Gastrocnemius medialis (tissue), 4 donors: ENCODE measurements at regions not wholly inside any gene's neighbourhood (a gene's known extent, or its start where the extent isn't known, plus 50 kb on each side); places are given as distances from the start of the nearest gene placed in this dataset.

Source experiments
- POLR2A ChIP-seq, 2 donors: fragments of 450-650 bp; IDR thresholded peaks; one replicate each; pipeline ENCODE4 v1.6.1; 2017; ENCODE audit warnings: antibody characterized with exemption in 2 of 2, mild to moderate bottlenecking in 2 of 2, moderate library complexity in 2 of 2
- TF ChIP-seq, protein P1 (sequence below), 5 experiments: fragments of 450-650 bp in 3 of 5; fragments of 200-600 bp in 2 of 5; sonication (generic) in 2 of 5; IDR thresholded peaks in 4 of 5; conservative IDR thresholded peaks in 1 of 5; 1 replicate in 4 of 5; 2 replicates in 1 of 5; pipeline ENCODE4 v1.5.1; 2016 to 2019; ENCODE audit warnings: antibody characterized with exemption in 5 of 5, mild to moderate bottlenecking in 3 of 5, moderate library complexity in 3 of 5

DNA sequence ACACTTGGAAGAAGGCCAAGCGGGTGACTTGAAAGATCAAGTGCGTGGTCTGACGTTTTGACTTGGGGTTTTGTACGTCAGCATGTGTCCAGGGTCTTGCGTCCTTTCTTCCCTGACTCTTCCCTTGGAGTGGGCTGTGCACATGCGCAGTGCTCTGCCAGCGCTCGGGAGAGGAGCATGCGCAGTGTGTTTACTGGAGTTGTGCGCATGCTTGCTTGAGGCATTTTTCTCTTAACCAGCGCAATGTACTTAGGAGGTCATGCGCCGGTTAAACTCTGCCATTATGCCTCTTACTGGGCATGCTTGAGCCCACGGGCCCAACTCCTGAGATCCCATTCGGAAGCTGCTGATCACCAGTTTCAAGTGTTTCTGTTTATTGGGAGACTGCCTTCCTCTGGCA, 242.5 kb upstream of the AJAP1 start:
- TF ChIP-seq, protein P1, sequence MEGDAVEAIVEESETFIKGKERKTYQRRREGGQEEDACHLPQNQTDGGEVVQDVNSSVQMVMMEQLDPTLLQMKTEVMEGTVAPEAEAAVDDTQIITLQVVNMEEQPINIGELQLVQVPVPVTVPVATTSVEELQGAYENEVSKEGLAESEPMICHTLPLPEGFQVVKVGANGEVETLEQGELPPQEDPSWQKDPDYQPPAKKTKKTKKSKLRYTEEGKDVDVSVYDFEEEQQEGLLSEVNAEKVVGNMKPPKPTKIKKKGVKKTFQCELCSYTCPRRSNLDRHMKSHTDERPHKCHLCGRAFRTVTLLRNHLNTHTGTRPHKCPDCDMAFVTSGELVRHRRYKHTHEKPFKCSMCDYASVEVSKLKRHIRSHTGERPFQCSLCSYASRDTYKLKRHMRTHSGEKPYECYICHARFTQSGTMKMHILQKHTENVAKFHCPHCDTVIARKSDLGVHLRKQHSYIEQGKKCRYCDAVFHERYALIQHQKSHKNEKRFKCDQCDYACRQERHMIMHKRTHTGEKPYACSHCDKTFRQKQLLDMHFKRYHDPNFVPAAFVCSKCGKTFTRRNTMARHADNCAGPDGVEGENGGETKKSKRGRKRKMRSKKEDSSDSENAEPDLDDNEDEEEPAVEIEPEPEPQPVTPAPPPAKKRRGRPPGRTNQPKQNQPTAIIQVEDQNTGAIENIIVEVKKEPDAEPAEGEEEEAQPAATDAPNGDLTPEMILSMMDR (IDR thresholded peaks at IDR 0.05 in 4 of 5, conservative IDR thresholded peaks at IDR 0.05 in 1 of 5) = no peak
- TF ChIP-seq POLR2A (IDR thresholded peaks at IDR 0.05) = no peak
